IMR-90 (cell line): ENCODE measurements at regions not wholly inside any gene's neighbourhood (a gene's known extent, or its start where the extent isn't known, plus 50 kb on each side); places are given as distances from the start of the nearest gene placed in this dataset.

Source experiments
- ATAC-seq: fragments of 200-7000 bp; cut with Tn5 transposase; 2 replicates; pipeline ENCODE4 v1.9.1; 2020; ENCODE audit warnings: low read depth, mild to moderate bottlenecking, moderate library complexity
- BruUV-seq: library from RNA; stranded (reverse); fragments of 400-500 nt; replicated peaks from 2 replicates; lab custom pipeline; 2021; lab: Mats Ljungman, UMichigan
- CTCF ChIA-PET: fragments of 300-600 bp; formaldehyde crosslinking; extraction: SDS; loops from one replicate; lab custom pipeline; 2021; ENCODE audit warnings: antibody characterized with exemption; lab: Yijun Ruan, JAX
- POLR2A ChIA-PET: fragments of 300-600 bp; sonication (Branson Sonifier 250); formaldehyde crosslinking; loops from one replicate; lab custom pipeline; 2022; ENCODE audit warnings: antibody characterized with exemption; ENCODE audit not compliant: unreplicated experiment; lab: Charles Lee
- DNase-seq: peaks from one replicate; pipeline ENCODE4 v3.0.0; 2013
- H2AFZ ChIP-seq: replicated peaks from 2 replicates; pipeline ENCODE3; 2013; ENCODE audit warnings: low read length, mild to moderate bottlenecking; ENCODE audit not compliant: poor library complexity
- H2AK5ac ChIP-seq: 2 replicates; pipeline ENCODE4 v1.6.1; 2013; ENCODE audit warnings: low read depth, low read length, inconsistent platforms
- H2AK9ac ChIP-seq: replicated peaks from 2 replicates; pipeline ENCODE3; 2013; ENCODE audit warnings: mild to moderate bottlenecking, low read depth, low read length, moderate library complexity; ENCODE audit not compliant: poor library complexity
- H2BK120ac ChIP-seq: 2 replicates; pipeline ENCODE4 v1.6.1; 2013; ENCODE audit warnings: low read depth, low read length, inconsistent platforms
- H2BK15ac ChIP-seq: 3 replicates; pipeline ENCODE4 v1.6.1; 2013; ENCODE audit warnings: low read depth, low read length, inconsistent platforms
- H2BK20ac ChIP-seq: 2 replicates; pipeline ENCODE4 v1.6.1; 2013; ENCODE audit warnings: low read depth, mild to moderate bottlenecking, inconsistent platforms, low read length, moderate library complexity
- H2BK5ac ChIP-seq: 2 replicates; pipeline ENCODE4 v1.6.1; 2013; ENCODE audit warnings: mild to moderate bottlenecking, low read depth, low read length, inconsistent platforms; ENCODE audit not compliant: poor library complexity, severe bottlenecking
- H3K14ac ChIP-seq: replicated peaks from 2 replicates; pipeline ENCODE4 v1.6.1; 2013; ENCODE audit warnings: low read depth, low read length, inconsistent platforms
- H3K18ac ChIP-seq: 2 replicates; pipeline ENCODE4 v1.6.1; 2013; ENCODE audit warnings: low read depth, low read length, control low read depth
- H3K23ac ChIP-seq: 2 replicates; pipeline ENCODE4 v1.6.1; 2013; ENCODE audit warnings: low read depth, low read length, inconsistent platforms
- H3K27ac ChIP-seq: 2 replicates; pipeline ENCODE4 v1.5.1; 2013; ENCODE audit warnings: mild to moderate bottlenecking, control low read depth, low read length; ENCODE audit not compliant: insufficient read depth
- H3K27me3 ChIP-seq: 2 replicates; pipeline ENCODE4 v1.6.1; 2013; ENCODE audit warnings: low read length; ENCODE audit not compliant: control insufficient read depth, insufficient read depth
- H3K36me3 ChIP-seq: 2 replicates; pipeline ENCODE4 v1.6.1; 2013; ENCODE audit warnings: low read length, mixed read lengths; ENCODE audit not compliant: control insufficient read depth, insufficient read depth
- H3K4ac ChIP-seq: 2 replicates; pipeline ENCODE4 v1.6.1; 2013; ENCODE audit warnings: low read depth, low read length, inconsistent platforms
- H3K4me1 ChIP-seq: 2 replicates; pipeline ENCODE4 v1.6.1; 2013; ENCODE audit warnings: low read length, mixed read lengths; ENCODE audit not compliant: control insufficient read depth, insufficient read depth
- H3K4me2 ChIP-seq: 2 replicates; pipeline ENCODE4 v1.6.1; 2013; ENCODE audit warnings: low read depth, mild to moderate bottlenecking, control low read depth, low read length, moderate library complexity
- H3K4me3 ChIP-seq: 2 replicates; pipeline ENCODE4 v1.5.1; 2013; ENCODE audit warnings: low read depth, mild to moderate bottlenecking, control low read depth, low read length, moderate library complexity; ENCODE audit not compliant: insufficient read depth
- H3K56ac ChIP-seq: 2 replicates; pipeline ENCODE4 v1.6.1; 2013; ENCODE audit warnings: low read length, inconsistent platforms; ENCODE audit not compliant: insufficient read depth; ENCODE audit errors: extremely low read depth
- H3K79me1 ChIP-seq, 2 experiments: 2 replicates each; pipeline ENCODE4 v1.6.1; 2013; ENCODE audit warnings: low read length in 2 of 2, inconsistent platforms in 1 of 2, low read depth in 1 of 2
- H3K9ac ChIP-seq: 2 replicates; pipeline ENCODE4 v1.6.1; 2013; ENCODE audit warnings: low read depth, low read length, control low read depth
- H3K9me1 ChIP-seq: 2 replicates; pipeline ENCODE4 v1.6.1; 2013; ENCODE audit warnings: low read length, inconsistent platforms; ENCODE audit not compliant: insufficient read depth
- H3K9me3 ChIP-seq: 2 replicates; pipeline ENCODE4 v1.6.1; 2013; ENCODE audit warnings: low read length; ENCODE audit not compliant: control insufficient read depth, insufficient read depth
- H4K20me1 ChIP-seq: 2 replicates; pipeline ENCODE4 v1.6.1; 2013; ENCODE audit warnings: low read length, inconsistent platforms; ENCODE audit not compliant: insufficient read depth
- H4K5ac ChIP-seq: 2 replicates; pipeline ENCODE4 v1.6.1; 2013; ENCODE audit warnings: mild to moderate bottlenecking, low read depth, low read length, control low read depth
- H4K8ac ChIP-seq, 2 experiments: 2 replicates each; pipeline ENCODE4 v1.6.1; 2013; ENCODE audit warnings: low read depth in 2 of 2, low read length in 2 of 2, control low read depth in 1 of 2, inconsistent platforms in 1 of 2
- H4K91ac ChIP-seq: 2 replicates; pipeline ENCODE4 v1.6.1; 2013; ENCODE audit warnings: low read depth, low read length, inconsistent platforms; ENCODE audit not compliant: insufficient read depth
- MAFK ChIP-seq: IDR thresholded peaks from 2 replicates; pipeline ENCODE4 v1.6.1; 2012; ENCODE audit warnings: low read depth, low read length, improper control_type of control experiment
- WGBS, 2 experiments: methylation state at CpG; one replicate each; pipeline versions ENCODE4 v1.1.5 to v1.1.7; 2013; ENCODE audit warnings: missing lambda C conversion rate in 2 of 2; ENCODE audit not compliant: insufficient read length in 1 of 2; ENCODE audit errors: extremely low coverage in 2 of 2; 5-methylcytosine and 5-hydroxymethylcytosine counted together
- dilution Hi-C: fragments of 300-500 bp; cut with HindIII; formaldehyde crosslinking; loops from one replicate; pipeline ENCODE4 v1.14.3; 2018; ENCODE audit warnings: low sequenced_read_pairs; ENCODE audit not compliant: unreplicated experiment
- in situ Hi-C: fragments of 300-500 bp; cut with MboI; formaldehyde crosslinking; loops from 3 replicates; pipeline ENCODE4 v1.14.3; 2019; ENCODE audit warnings: low sequenced_read_pairs, inconsistent platforms, mixed read lengths
- intact Hi-C: fragments of 100-400 bp; cut with micrococcal nuclease; formaldehyde crosslinking; loops from 2 replicates; pipeline ENCODE4 v1.10.0; 2022
- TF ChIP-seq, protein P1 (sequence below): fragments of 150-350 bp; IDR thresholded peaks from 2 replicates; pipeline ENCODE4 v1.6.1; 2017; ENCODE audit warnings: mild to moderate bottlenecking, antibody characterized with exemption, low read length, low read depth

DNA sequence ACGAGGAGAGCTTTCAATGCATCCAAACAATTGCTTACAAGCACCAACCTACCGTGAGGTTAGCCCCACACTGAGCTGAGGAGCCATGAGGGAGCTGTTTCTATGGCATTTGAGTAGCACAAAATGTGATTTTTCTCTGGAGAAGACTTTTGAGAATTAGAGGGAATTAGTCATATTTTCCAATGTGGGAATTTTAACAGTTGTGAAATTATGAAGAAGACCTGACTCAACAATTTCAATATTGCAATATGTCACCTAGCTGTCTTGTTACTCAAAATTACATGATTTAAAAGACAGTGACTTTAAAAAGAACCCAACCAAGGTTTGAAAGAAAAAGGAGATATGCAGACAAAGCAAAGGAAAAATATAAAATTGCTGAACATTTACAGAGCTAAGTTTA is 62.6 kb upstream of the LY86 start:
- dilution Hi-C loops (no loop called here), intact Hi-C loops (no loop called here), in situ Hi-C loops (loop anchor here (25.0 kb wide), 1 partner anchor 1314 kb away; no protein-coding TSS in a partner anchor)
- no peak overlapping the region for H3K56ac ChIP-seq
- BruUV-seq, result no TSS peak
- H2AK5ac ChIP-seq, result no peak overlapping the region
- no peaks in the 10 kb centered on the region for H3K4me1 ChIP-seq
- H2BK5ac ChIP-seq, result no peak overlapping the region
- H2BK15ac ChIP-seq, result no peak overlapping the region
- H3K4ac ChIP-seq, result no peak overlapping the region
- no peak overlapping the region for H4K91ac ChIP-seq
- POLR2A ChIA-PET, result no interaction called here
- H3K9me3 ChIP-seq, result peaks cover 11% of the 10 kb centered on the region; the same call in 1 of the 2 replicates
- no peak overlapping the region for H2BK20ac ChIP-seq
- TF ChIP-seq, protein P1, sequence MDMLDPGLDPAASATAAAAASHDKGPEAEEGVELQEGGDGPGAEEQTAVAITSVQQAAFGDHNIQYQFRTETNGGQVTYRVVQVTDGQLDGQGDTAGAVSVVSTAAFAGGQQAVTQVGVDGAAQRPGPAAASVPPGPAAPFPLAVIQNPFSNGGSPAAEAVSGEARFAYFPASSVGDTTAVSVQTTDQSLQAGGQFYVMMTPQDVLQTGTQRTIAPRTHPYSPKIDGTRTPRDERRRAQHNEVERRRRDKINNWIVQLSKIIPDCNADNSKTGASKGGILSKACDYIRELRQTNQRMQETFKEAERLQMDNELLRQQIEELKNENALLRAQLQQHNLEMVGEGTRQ, result no peak
- no peak for TF ChIP-seq MAFK
- H3K14ac ChIP-seq, result no peak overlapping the region
- H3K9ac ChIP-seq, result no peak overlapping the region
- no peaks in the 10 kb centered on the region for H3K9me1 ChIP-seq
- no peak overlapping the region for H4K5ac ChIP-seq
- no peak overlapping the region for H3K4me2 ChIP-seq
- no peak overlapping the region for H3K4me3 ChIP-seq
- no peak overlapping the region for H4K8ac ChIP-seq
- H4K20me1 ChIP-seq, result no peaks in the 10 kb centered on the region
- DNase-seq (no peak), ATAC-seq (no peak)
- CTCF ChIA-PET, result no interaction called here
- H2AFZ ChIP-seq, result no peak overlapping the region
- H3K18ac ChIP-seq, result no peak overlapping the region
- H2BK120ac ChIP-seq, result no peak overlapping the region
- H3K27ac ChIP-seq, result no peak overlapping the region
- WGBS, 2 experiments, result no CpG with 5 or more reads among the region's 2 CpGs
- no peaks in the 10 kb centered on the region for H3K27me3 ChIP-seq
- no peaks in the 10 kb centered on the region for H3K79me1 ChIP-seq
- no peak overlapping the region for H3K23ac ChIP-seq
- H2AK9ac ChIP-seq, result no peak overlapping the region
- H3K36me3 ChIP-seq, result no peaks in the 10 kb centered on the region
